Liver (tissue), 7 donors: ENCODE measurements at regions not wholly inside any gene's neighbourhood (a gene's known extent, or its start where the extent isn't known, plus 50 kb on each side); places are given as distances from the start of the nearest gene placed in this dataset.

ENCODE experiments used
- DNase-seq: peaks from one replicate; pipeline ENCODE4 v3.0.0-alpha.2; 2017; ENCODE audit warnings: low spot score
- H3K27ac ChIP-seq, 2 donors: one replicate each; pipeline ENCODE4 v1.7.0; 2013; ENCODE audit warnings: inconsistent platforms in 2 of 2, low read length in 2 of 2, control low read depth in 1 of 2, low read depth in 1 of 2, mild to moderate bottlenecking in 1 of 2
- H3K27me3 ChIP-seq, 4 donors: one replicate each; pipeline versions ENCODE4 v1.6.1 to v1.7.0; 2013; ENCODE audit warnings: low read length in 3 of 4, inconsistent platforms in 1 of 4, mild to moderate bottlenecking in 1 of 4, moderate library complexity in 1 of 4; ENCODE audit not compliant: control insufficient read depth in 4 of 4, insufficient read depth in 4 of 4
- H3K36me3 ChIP-seq, 4 donors: one replicate each; pipeline versions ENCODE4 v1.6.1 to v1.7.0; 2013; ENCODE audit warnings: low read length in 3 of 4, mild to moderate bottlenecking in 3 of 4, low read depth in 1 of 4, moderate library complexity in 1 of 4; ENCODE audit not compliant: control insufficient read depth in 4 of 4, insufficient read depth in 3 of 4
- H3K4me1 ChIP-seq, 4 donors: one replicate each; pipeline versions ENCODE4 v1.6.1 to v1.7.0; 2013; ENCODE audit warnings: low read length in 3 of 4, mild to moderate bottlenecking in 3 of 4, moderate library complexity in 1 of 4; ENCODE audit not compliant: control insufficient read depth in 4 of 4, insufficient read depth in 4 of 4
- H3K4me3 ChIP-seq, 3 donors: one replicate each; pipeline versions ENCODE4 v1.6.1 to v1.7.0; 2013; ENCODE audit warnings: low read length in 3 of 3, control low read depth in 1 of 3, low read depth in 1 of 3, mild to moderate bottlenecking in 1 of 3
- H3K9ac ChIP-seq, 2 donors: one replicate each; pipeline ENCODE4 v1.7.0; 2013; ENCODE audit warnings: low read length in 2 of 2, mild to moderate bottlenecking in 2 of 2, moderate library complexity in 2 of 2, control low read depth in 1 of 2, low read depth in 1 of 2
- H3K9me3 ChIP-seq, 4 donors: one replicate each; pipeline versions ENCODE4 v1.6.1 to v1.7.0; 2013; ENCODE audit warnings: low read length in 3 of 4; ENCODE audit not compliant: control insufficient read depth in 4 of 4
- EGR1 ChIP-seq, 2 donors: IDR thresholded peaks; 2 replicates each; pipeline ENCODE4 v1.6.1; 2016 to 2018; ENCODE audit warnings: antibody characterized with exemption in 2 of 2, low read depth in 2 of 2
- FOXA1 ChIP-seq: IDR thresholded peaks from 2 replicates; pipeline ENCODE4 v1.6.1; 2016; ENCODE audit warnings: antibody characterized with exemption
- FOXA2 ChIP-seq: IDR thresholded peaks from 2 replicates; pipeline ENCODE4 v1.6.1; 2016; ENCODE audit warnings: antibody characterized with exemption
- GABPA ChIP-seq, 2 donors: IDR thresholded peaks in 1 of 2; conservative IDR thresholded peaks in 1 of 2; 2 replicates each; pipeline ENCODE4 v1.6.1; 2016; ENCODE audit warnings: antibody characterized with exemption in 2 of 2, mild to moderate bottlenecking in 1 of 2, moderate library complexity in 1 of 2
- JUND ChIP-seq, 2 donors: IDR thresholded peaks; 2 replicates each; pipeline ENCODE4 v1.6.1; 2016; ENCODE audit warnings: antibody characterized with exemption in 2 of 2
- NR2F2 ChIP-seq: IDR thresholded peaks from 2 replicates; pipeline ENCODE4 v1.6.1; 2016; ENCODE audit warnings: antibody characterized with exemption
- RAD21 ChIP-seq, 2 donors: IDR thresholded peaks; 2 replicates each; pipeline ENCODE4 v1.6.1; 2016; ENCODE audit warnings: antibody characterized with exemption in 2 of 2, mild to moderate bottlenecking in 2 of 2
- REST ChIP-seq: IDR thresholded peaks from 2 replicates; pipeline ENCODE4 v1.6.1; 2016; ENCODE audit warnings: antibody characterized with exemption, mild to moderate bottlenecking
- RXRA ChIP-seq, 2 donors: IDR thresholded peaks; 2 replicates each; pipeline ENCODE4 v1.6.1; 2017 to 2018; ENCODE audit warnings: antibody characterized with exemption in 2 of 2, mild to moderate bottlenecking in 1 of 2
- YY1 ChIP-seq: IDR thresholded peaks from 2 replicates; pipeline ENCODE4 v1.6.1; 2016; ENCODE audit warnings: antibody characterized with exemption, mild to moderate bottlenecking
- WGBS: extraction: QIAGEN DNeasy Blood & Tissue Kit; methylation state at CpG from one replicate; pipeline ENCODE4 v1.1.7; 2013; 5-methylcytosine and 5-hydroxymethylcytosine counted together
- TF ChIP-seq, protein P1 (sequence below): IDR thresholded peaks from 2 replicates; pipeline ENCODE4 v1.6.1; 2016; ENCODE audit warnings: antibody characterized with exemption
- donor health status: healthy.
- donor health status: healthy.
- donor health status: healthy.
- donor health status: healthy.

DNA sequence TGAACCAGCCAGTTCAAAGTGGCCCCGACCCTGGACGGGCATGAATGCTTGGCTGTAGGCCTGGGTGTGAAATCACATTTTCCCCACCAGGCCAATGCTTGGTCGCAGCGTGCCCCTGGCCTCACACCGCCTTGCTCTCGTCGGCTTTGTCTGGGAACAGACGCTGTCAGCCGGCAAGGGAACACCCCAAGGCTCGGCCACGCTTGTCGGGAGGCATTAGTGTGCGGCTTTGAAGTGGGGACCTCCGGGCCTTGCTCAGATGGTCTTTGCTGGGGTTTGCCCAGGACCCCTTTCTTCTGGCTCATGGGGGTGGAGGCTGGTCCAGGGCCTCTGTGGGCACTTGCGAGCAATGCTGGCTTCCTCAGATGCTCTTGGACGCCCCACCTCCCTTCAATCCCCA, 79.1 kb downstream of the INHBB start:
- no peaks in the 10 kb centered on the region for H3K4me1 ChIP-seq
- no peaks in the 10 kb centered on the region for H3K36me3 ChIP-seq
- H3K4me3 ChIP-seq: no peak overlapping the region
- no peak overlapping the region for H3K27ac ChIP-seq
- TF ChIP-seq, protein P1, sequence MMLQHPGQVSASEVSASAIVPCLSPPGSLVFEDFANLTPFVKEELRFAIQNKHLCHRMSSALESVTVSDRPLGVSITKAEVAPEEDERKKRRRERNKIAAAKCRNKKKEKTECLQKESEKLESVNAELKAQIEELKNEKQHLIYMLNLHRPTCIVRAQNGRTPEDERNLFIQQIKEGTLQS: no peak
- TF ChIP-seq FOXA1 (no peak), JUND (IDR thresholded peaks at IDR 0.05) (no peak), NR2F2 (no peak), RAD21 (IDR thresholded peaks at IDR 0.05) (no peak), EGR1 (IDR thresholded peaks at IDR 0.05; ENCODE audit: low read depth in 2 of 2) (no peak), RXRA (IDR thresholded peaks at IDR 0.05) (no peak)
- DNase-seq: no peak
- no peaks in the 10 kb centered on the region for H3K9me3 ChIP-seq
- no peaks in the 10 kb centered on the region for H3K27me3 ChIP-seq
- 93% methylated on average over 16 of the region's 16 CpGs for WGBS
- no peak overlapping the region for H3K9ac ChIP-seq

GRCh38 chr2:120428748-120429147, 82.8 kb downstream of the INHBB start:
- no peak for DNase-seq
- no peak overlapping the region for H3K9ac ChIP-seq
- 72% methylated on average over 6 of the region's 6 CpGs for WGBS

GRCh38 chr2:120429586-120430500, 83.9 kb downstream of the INHBB start:
- 86% methylated on average over 8 of the region's 8 CpGs for WGBS
- Histone ChIP-seq H3K9ac (no peak overlapping the region), H3K36me3 (no peaks in the 10 kb centered on the region), H3K9me3 (no peaks in the 10 kb centered on the region), H3K27me3 (no peaks in the 10 kb centered on the region), H3K4me1 (no peaks in the 10 kb centered on the region), H3K27ac (no peak overlapping the region), H3K4me3 (no peak overlapping the region)
- no peak for DNase-seq
- TF ChIP-seq RXRA (IDR thresholded peaks at IDR 0.05) (no peak), EGR1 (IDR thresholded peaks at IDR 0.05; ENCODE audit: low read depth in 2 of 2) (no peak), RAD21 (IDR thresholded peaks at IDR 0.05) (no peak), FOXA2 (no peak), REST (no peak), NR2F2 (no peak), JUND (IDR thresholded peaks at IDR 0.05) (no peak)
- TF ChIP-seq, protein P1: no peak

More at GRCh38 chr2:120428748-120429147, 82.8 kb downstream of the INHBB start:
- no peaks in the 10 kb centered on the region for H3K36me3 ChIP-seq
- H3K4me1 ChIP-seq: no peaks in the 10 kb centered on the region
- no peaks in the 10 kb centered on the region for H3K9me3 ChIP-seq
- H3K27me3 ChIP-seq: no peaks in the 10 kb centered on the region
- H3K4me3 ChIP-seq: no peak overlapping the region
- TF ChIP-seq YY1 (no peak), GABPA (IDR thresholded peaks at IDR 0.05 in 1 of 2, conservative IDR thresholded peaks at IDR 0.05 in 1 of 2) (no peak), RAD21 (IDR thresholded peaks at IDR 0.05) (no peak)
- no peak overlapping the region for H3K27ac ChIP-seq
